ENCODE measurements at regions not wholly inside any gene's neighbourhood (a gene's known extent, or its start where the extent isn't known, plus 50 kb on each side); places are given as distances from the start of the nearest gene placed in this dataset.

DNA sequence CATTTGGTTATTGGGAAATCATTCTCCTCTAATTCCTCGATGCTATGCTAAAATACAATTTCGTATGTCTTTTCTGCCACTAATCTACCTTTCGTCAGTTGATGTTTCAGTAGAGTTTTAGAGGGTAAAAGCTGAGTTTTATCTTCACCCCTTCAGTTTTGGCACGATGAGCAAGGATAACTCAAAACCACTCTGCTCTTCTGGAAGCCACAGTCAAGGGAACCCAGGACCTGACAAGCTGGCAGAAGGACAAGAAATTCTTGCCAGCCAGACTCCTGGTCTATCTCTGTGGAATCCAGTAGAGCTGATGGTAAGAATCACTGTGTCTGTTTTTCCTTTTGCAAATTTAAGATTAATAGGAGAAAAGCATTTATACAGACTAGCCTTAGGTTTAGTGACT lies 414.4 kb upstream of the LRRC3B start:
- no peak overlapping the region for H2AFZ ChIP-seq (ENCODE audit: low read depth)
- no peaks in the 10 kb centered on the region for H3K4me1 ChIP-seq (ENCODE audit: control insufficient read depth in 1 of 2, insufficient read depth in 2 of 2, low read depth in 1 of 2, low read length in 1 of 2)
- H3K4me2 ChIP-seq = no peak overlapping the region
- CTCF ChIA-PET = interaction anchor here (1.4 kb wide), 1 partner anchor 358 kb away, joined by 3 read pairs; no protein-coding TSS in a partner anchor
- H4K20me1 ChIP-seq (ENCODE audit: insufficient read depth) = no peaks in the 10 kb centered on the region
- no peaks in the 10 kb centered on the region for H3F3A ChIP-seq (replicated peaks; ENCODE audit: insufficient read depth)
- no peaks in the 10 kb centered on the region for H3K79me2 ChIP-seq (ENCODE audit: insufficient read depth)
- no peak overlapping the region for H3K9ac ChIP-seq
- no peaks in the 10 kb centered on the region for H3K9me2 ChIP-seq
- no peaks in the 10 kb centered on the region for H3K36me3 ChIP-seq (replicated peaks in 1 of 2; ENCODE audit: control insufficient read depth in 1 of 2, insufficient read depth in 2 of 2, low read length in 1 of 2)
- TF ChIP-seq CHD2 (IDR thresholded peaks at IDR 0.05; ENCODE audit: low read length, partially characterized antibody) = no peak
- TF ChIP-seq, protein P1, sequence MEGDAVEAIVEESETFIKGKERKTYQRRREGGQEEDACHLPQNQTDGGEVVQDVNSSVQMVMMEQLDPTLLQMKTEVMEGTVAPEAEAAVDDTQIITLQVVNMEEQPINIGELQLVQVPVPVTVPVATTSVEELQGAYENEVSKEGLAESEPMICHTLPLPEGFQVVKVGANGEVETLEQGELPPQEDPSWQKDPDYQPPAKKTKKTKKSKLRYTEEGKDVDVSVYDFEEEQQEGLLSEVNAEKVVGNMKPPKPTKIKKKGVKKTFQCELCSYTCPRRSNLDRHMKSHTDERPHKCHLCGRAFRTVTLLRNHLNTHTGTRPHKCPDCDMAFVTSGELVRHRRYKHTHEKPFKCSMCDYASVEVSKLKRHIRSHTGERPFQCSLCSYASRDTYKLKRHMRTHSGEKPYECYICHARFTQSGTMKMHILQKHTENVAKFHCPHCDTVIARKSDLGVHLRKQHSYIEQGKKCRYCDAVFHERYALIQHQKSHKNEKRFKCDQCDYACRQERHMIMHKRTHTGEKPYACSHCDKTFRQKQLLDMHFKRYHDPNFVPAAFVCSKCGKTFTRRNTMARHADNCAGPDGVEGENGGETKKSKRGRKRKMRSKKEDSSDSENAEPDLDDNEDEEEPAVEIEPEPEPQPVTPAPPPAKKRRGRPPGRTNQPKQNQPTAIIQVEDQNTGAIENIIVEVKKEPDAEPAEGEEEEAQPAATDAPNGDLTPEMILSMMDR (IDR thresholded peaks at IDR 0.05) = no peak
- TF ChIP-seq GABPA (IDR thresholded peaks at IDR 0.05; ENCODE audit: low read depth) = no peak
- H3K9me3 ChIP-seq = no peaks in the 10 kb centered on the region
- 9% methylated on average over 4 of the region's 4 CpGs for WGBS (ENCODE audit: low lambda C conversion rate)
- H3K4me3 ChIP-seq (ENCODE audit: low read depth in 2 of 2, low read length in 1 of 2) = no peak overlapping the region
- H3K27me3 ChIP-seq (ENCODE audit: insufficient read depth) = no peaks in the 10 kb centered on the region
- H3K27ac ChIP-seq (ENCODE audit: low read depth in 2 of 2, low read length in 1 of 2) = no peak overlapping the region
- POLR2A ChIA-PET = no interaction called here
- DNase-seq = no peak

DNA sequence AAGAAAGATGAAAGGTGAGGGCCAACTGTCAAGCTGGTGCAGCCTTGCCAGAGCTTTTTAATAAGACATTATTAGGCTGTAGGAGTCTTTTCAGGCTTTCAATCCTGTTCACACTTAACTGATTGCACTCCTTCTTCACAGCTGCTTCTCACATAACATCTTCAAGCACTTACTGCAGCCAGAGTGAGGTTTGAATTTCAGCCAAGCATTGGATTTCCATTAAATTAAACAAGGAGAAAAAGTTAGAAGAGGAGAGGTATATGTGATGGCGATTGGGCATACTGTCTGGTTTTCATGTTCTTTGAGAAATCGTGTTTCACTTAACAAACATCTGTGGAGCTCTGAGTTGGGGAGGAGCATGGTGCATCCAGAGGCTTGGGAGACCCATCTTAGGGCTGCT lies 392.8 kb upstream of the LRRC3B start:
- no peak overlapping the region for H3K4me3 ChIP-seq (ENCODE audit: low read depth in 2 of 2, low read length in 1 of 2)
- no peaks in the 10 kb centered on the region for H3F3A ChIP-seq (replicated peaks; ENCODE audit: insufficient read depth)
- no peaks in the 10 kb centered on the region for H3K9me3 ChIP-seq
- no peaks in the 10 kb centered on the region for H4K20me1 ChIP-seq (ENCODE audit: insufficient read depth)
- 29% methylated on average over 2 of the region's 2 CpGs for WGBS (ENCODE audit: low lambda C conversion rate)
- no peak overlapping the region for H3K4me2 ChIP-seq
- no peak for DNase-seq
- no peaks in the 10 kb centered on the region for H3K4me1 ChIP-seq (ENCODE audit: control insufficient read depth in 1 of 2, insufficient read depth in 2 of 2, low read depth in 1 of 2, low read length in 1 of 2)
- H3K79me2 ChIP-seq (ENCODE audit: insufficient read depth) = no peaks in the 10 kb centered on the region
- TF ChIP-seq FOSL2 (IDR thresholded peaks at IDR 0.05; ENCODE audit: borderline replicate concordance, low read depth) = no peak
- TF ChIP-seq MXI1 (IDR thresholded peaks at IDR 0.05; ENCODE audit: low read depth, low read length) = no peak
- no peak for TF ChIP-seq RAD21 (IDR thresholded peaks at IDR 0.05; ENCODE audit: low read length)
- TF ChIP-seq, protein P2, sequence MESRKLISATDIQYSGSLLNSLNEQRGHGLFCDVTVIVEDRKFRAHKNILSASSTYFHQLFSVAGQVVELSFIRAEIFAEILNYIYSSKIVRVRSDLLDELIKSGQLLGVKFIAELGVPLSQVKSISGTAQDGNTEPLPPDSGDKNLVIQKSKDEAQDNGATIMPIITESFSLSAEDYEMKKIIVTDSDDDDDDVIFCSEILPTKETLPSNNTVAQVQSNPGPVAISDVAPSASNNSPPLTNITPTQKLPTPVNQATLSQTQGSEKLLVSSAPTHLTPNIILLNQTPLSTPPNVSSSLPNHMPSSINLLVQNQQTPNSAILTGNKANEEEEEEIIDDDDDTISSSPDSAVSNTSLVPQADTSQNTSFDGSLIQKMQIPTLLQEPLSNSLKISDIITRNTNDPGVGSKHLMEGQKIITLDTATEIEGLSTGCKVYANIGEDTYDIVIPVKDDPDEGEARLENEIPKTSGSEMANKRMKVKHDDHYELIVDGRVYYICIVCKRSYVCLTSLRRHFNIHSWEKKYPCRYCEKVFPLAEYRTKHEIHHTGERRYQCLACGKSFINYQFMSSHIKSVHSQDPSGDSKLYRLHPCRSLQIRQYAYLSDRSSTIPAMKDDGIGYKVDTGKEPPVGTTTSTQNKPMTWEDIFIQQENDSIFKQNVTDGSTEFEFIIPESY (IDR thresholded peaks at IDR 0.05; ENCODE audit: borderline replicate concordance, low read depth) = no peak
- TF ChIP-seq SIN3A (IDR thresholded peaks at IDR 0.05; ENCODE audit: borderline replicate concordance, low read depth, low read length) = no peak
- TF ChIP-seq ELF1 (IDR thresholded peaks at IDR 0.05) = no peak
- no peak for TF ChIP-seq GATA2 (CRISPR knock-in tag; IDR thresholded peaks at IDR 0.05)
- TF ChIP-seq EZH2phosphoT487 (IDR thresholded peaks at IDR 0.05; ENCODE audit: borderline replicate concordance, low read depth) = no peak
- no peak for TF ChIP-seq RCOR1 (IDR thresholded peaks at IDR 0.05; ENCODE audit: low read length)
- no peak for TF ChIP-seq CHD2 (IDR thresholded peaks at IDR 0.05; ENCODE audit: low read length, partially characterized antibody)
- TF ChIP-seq MAX (IDR thresholded peaks at IDR 0.05; ENCODE audit: low read depth) = no peak
- no peak for TF ChIP-seq USF1 (IDR thresholded peaks at IDR 0.05; ENCODE audit: borderline replicate concordance, low read depth)
- no peak for TF ChIP-seq RFX5 (IDR thresholded peaks at IDR 0.05; ENCODE audit: low read length)
- ChIA-PET POLR2A (no interaction called here), CTCF (interaction anchor here (1.1 kb wide), 1 partner anchor 17 kb away, joined by 3 read pairs; no protein-coding TSS in a partner anchor)
- no peaks in the 10 kb centered on the region for H3K36me3 ChIP-seq (replicated peaks in 1 of 2; ENCODE audit: control insufficient read depth in 1 of 2, insufficient read depth in 2 of 2, low read length in 1 of 2)
- H3K9me2 ChIP-seq = no peaks in the 10 kb centered on the region
- H3K27ac ChIP-seq (ENCODE audit: low read depth in 2 of 2, low read length in 1 of 2) = no peak overlapping the region
- no peak overlapping the region for H2AFZ ChIP-seq (ENCODE audit: low read depth)
- H3K27me3 ChIP-seq (ENCODE audit: insufficient read depth) = no peaks in the 10 kb centered on the region
- H3K9ac ChIP-seq = no peak overlapping the region

All from SK-N-SH (cell line).